ENCODE measurements at regions not wholly inside any gene's neighbourhood (a gene's known extent, or its start where the extent isn't known, plus 50 kb on each side); places are given as distances from the start of the nearest gene placed in this dataset.

GRCh38 chr13:107365466-107366215, 797.7 kb upstream of the ARGLU1 start:
- DNase-seq, result no peak

GRCh38 chr13:107364658-107365057, 796.7 kb upstream of the ARGLU1 start:
- no peak for DNase-seq

GRCh38 chr13:107361666-107362065, 793.7 kb upstream of the ARGLU1 start:
- no peak for DNase-seq

- no peak for DNase-seq
Observed at GRCh38 chr13:107360010-107360409, 792.1 kb upstream of the ARGLU1 start.

- DNase-seq, result no peak
Observed at GRCh38 chr13:107358866-107359265, 790.9 kb upstream of the ARGLU1 start.

- DNase-seq, result no peak
Observed at GRCh38 chr13:107351305-107351704, 783.4 kb upstream of the ARGLU1 start.

GRCh38 chr13:107348925-107349324, 781.0 kb upstream of the ARGLU1 start:
- DNase-seq, result no peak

GRCh38 chr13:107348471-107348870, 780.5 kb upstream of the ARGLU1 start:
- no peak for DNase-seq

GRCh38 chr13:107347641-107348369, 779.9 kb upstream of the ARGLU1 start:
- DNase-seq, result no peak

GRCh38 chr13:107342747-107343146, 774.8 kb upstream of the ARGLU1 start:
- DNase-seq, result no peak

- DNase-seq, result no peak
Observed at GRCh38 chr13:107339209-107339608, 771.3 kb upstream of the ARGLU1 start.

- DNase-seq, result no peak
Observed at GRCh38 chr13:107332188-107332587, 764.3 kb upstream of the ARGLU1 start.

- no peak for DNase-seq
Observed at GRCh38 chr13:107331359-107331758, 763.4 kb upstream of the ARGLU1 start.

GRCh38 chr13:107330484-107330883, 762.5 kb upstream of the ARGLU1 start:
- DNase-seq, result no peak

- no peak for DNase-seq
Observed at GRCh38 chr13:107329991-107330390, 762.1 kb upstream of the ARGLU1 start.

- no peak for DNase-seq
Observed at GRCh38 chr13:107324416-107325204, 756.7 kb upstream of the ARGLU1 start.

GRCh38 chr13:107322228-107322627, 754.3 kb upstream of the ARGLU1 start:
- no peak for DNase-seq

GRCh38 chr13:107305178-107305577, 737.2 kb upstream of the ARGLU1 start:
- DNase-seq, result no peak

- no peak for DNase-seq
Observed at GRCh38 chr13:107301724-107302374, 733.9 kb upstream of the ARGLU1 start.

- DNase-seq, result no peak
Observed at GRCh38 chr13:107299717-107300116, 731.8 kb upstream of the ARGLU1 start.

GRCh38 chr13:107296804-107297203, 728.9 kb upstream of the ARGLU1 start:
- DNase-seq, result no peak

GRCh38 chr13:107295416-107296140, 727.6 kb upstream of the ARGLU1 start:
- DNase-seq, result no peak
